ENCODE measurements at regions not wholly inside any gene's neighbourhood (a gene's known extent, or its start where the extent isn't known, plus 50 kb on each side); places are given as distances from the start of the nearest gene placed in this dataset.

DNA sequence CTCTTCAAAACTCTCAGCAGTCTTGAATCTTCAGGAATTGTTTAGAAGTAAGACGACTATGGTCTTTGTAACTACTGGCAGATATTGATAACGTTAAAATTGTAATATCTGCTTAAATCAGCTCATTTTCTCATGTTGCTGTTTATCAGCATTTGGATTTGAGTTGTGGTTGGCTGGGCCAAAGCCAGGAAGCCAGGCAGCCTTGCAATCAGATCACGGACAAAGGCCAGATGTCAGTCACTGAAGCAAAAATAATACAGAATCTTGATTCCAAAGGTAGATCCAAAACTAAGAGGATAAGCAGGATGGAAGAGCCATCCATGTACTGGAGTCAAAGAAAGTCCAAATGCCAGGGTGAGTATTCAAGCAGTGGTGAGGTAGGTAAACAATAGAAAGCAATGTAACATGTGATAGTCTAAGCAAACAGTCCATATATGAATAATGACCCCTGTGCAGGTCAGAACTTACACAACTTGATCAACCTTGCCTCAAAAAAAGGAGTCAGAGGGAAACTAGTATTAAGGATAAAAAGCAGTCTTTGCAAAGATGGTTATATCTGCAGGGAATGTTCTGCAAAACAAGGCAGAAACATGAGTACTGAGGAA lies 95.8 kb upstream of the RAP1B start:
- no peak overlapping the region for H3K4me3 ChIP-seq
- H3K27ac ChIP-seq, result no peak overlapping the region
- TF ChIP-seq POLR2A (IDR thresholded peaks at IDR 0.05), result no peak
- TF ChIP-seq, protein P1, sequence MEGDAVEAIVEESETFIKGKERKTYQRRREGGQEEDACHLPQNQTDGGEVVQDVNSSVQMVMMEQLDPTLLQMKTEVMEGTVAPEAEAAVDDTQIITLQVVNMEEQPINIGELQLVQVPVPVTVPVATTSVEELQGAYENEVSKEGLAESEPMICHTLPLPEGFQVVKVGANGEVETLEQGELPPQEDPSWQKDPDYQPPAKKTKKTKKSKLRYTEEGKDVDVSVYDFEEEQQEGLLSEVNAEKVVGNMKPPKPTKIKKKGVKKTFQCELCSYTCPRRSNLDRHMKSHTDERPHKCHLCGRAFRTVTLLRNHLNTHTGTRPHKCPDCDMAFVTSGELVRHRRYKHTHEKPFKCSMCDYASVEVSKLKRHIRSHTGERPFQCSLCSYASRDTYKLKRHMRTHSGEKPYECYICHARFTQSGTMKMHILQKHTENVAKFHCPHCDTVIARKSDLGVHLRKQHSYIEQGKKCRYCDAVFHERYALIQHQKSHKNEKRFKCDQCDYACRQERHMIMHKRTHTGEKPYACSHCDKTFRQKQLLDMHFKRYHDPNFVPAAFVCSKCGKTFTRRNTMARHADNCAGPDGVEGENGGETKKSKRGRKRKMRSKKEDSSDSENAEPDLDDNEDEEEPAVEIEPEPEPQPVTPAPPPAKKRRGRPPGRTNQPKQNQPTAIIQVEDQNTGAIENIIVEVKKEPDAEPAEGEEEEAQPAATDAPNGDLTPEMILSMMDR (IDR thresholded peaks at IDR 0.05), result no peak
- H3K4me1 ChIP-seq, result no peaks in the 10 kb centered on the region
- H3K27me3 ChIP-seq, result no peaks in the 10 kb centered on the region
- 71 to 85% methylated on average over 3 of the region's 3 CpGs for WGBS, 2 donors
- intact Hi-C loops (cut with DNase I), result no loop called here
- no peaks in the 10 kb centered on the region for H3K36me3 ChIP-seq
- DNase-seq, result no peak
- H3K9me3 ChIP-seq, result no peaks in the 10 kb centered on the region

DNA sequence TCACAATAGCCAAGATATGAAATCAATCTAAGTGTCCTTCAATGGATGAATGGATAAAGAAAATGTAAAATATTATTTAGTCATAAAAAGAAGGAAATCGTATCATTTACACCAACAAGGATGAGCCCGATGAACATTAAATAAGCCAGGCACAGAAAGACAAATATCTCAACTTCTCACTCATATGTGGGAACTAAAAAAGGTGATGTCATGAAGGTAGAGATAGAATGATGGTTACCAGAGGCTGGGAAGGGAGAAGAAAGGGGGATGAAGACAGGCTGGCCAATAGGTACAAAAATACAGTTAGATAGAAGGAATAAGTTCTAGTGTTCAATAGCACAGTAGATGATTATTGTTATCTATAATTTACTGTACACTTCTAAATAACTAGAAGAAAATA lies 94.9 kb upstream of the RAP1B start:
- Histone ChIP-seq H3K36me3 (no peaks in the 10 kb centered on the region), H3K4me1 (no peaks in the 10 kb centered on the region), H3K27me3 (no peaks in the 10 kb centered on the region), H3K9me3 (no peaks in the 10 kb centered on the region), H3K4me3 (no peak overlapping the region), H3K27ac (no peak overlapping the region)
- intact Hi-C loops (cut with DNase I), result no loop called here
- DNase-seq, result no peak
- WGBS, 2 donors, result 93 to 97% methylated on average over 2 of the region's 2 CpGs
- no peak for TF ChIP-seq POLR2A (IDR thresholded peaks at IDR 0.05)
- TF ChIP-seq, protein P1 (IDR thresholded peaks at IDR 0.05), result no peak

DNA sequence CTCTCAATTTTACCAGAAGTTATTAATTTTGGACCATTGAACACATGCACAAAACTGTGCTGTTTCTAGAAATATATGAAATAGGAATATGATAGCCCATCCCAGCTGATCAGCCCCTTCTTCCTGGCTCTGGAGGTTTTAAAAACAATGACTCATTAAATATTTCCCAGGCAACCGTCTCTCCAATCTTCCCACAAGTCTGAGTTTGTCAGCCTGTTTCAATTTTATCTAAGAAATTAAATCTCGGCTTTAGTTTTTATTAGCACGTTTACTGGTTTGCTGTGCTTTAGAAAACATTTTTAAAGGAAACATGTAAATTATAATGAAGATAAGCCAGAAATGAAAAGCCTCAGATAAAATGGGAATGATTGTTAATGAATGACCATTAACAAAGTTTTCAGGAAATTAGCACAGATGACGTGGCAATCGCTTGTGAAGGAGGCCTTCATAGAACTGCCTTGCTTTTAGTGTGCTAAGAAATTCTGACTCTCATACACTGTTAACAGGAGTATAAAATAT lies 89.3 kb upstream of the RAP1B start:
- DNase-seq, result no peak
- intact Hi-C loops (cut with DNase I), result no loop called here
- Histone ChIP-seq H3K4me1 (peaks cover 0 to 10% (median 0%) of the 10 kb centered on the region in 3 donors), H3K4me3 (no peak overlapping the region), H3K27ac (peak overlapping the region in 2 of 4 donors; percentile 19 to 27), H3K36me3 (no peaks in the 10 kb centered on the region), H3K27me3 (peaks cover 0 to 4% (median 0%) of the 10 kb centered on the region in 4 donors), H3K9me3 (no peaks in the 10 kb centered on the region)
- TF ChIP-seq POLR2A (IDR thresholded peaks at IDR 0.05), result no peak
- TF ChIP-seq, protein P1 (IDR thresholded peaks at IDR 0.05), result no peak
- WGBS, 2 donors, result 42 to 45% methylated on average over 5 of the region's 5 CpGs

DNA sequence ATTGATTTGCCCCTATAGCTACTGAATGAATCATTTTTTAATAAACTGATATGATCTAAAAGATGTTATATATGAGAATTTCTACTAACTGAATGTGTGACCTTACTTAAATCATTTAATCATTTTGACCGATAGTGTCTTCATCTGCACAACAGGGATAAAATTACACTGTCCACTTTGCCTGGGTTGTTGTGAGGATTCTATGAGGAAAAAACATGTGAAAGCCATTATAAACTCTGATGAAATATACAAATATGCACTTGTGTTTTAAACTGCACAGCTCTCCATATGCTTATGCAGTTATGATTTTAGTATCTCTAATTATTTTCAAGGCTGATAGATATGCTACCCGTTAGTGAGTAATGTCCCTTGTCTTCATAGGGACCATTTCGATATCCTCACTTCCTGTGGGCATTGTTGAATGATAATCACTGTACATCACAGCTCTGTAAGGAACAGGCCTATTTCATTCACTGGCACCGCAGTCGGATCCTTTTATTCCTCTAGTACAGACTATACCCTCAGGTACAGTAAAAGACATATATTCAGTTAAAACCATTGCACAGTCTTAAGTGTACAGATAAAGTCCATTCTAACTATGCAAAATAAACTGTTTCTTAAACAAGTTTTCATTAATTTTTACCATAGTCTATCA lies 88.7 kb upstream of the RAP1B start:
- no peak overlapping the region for H3K4me3 ChIP-seq
- TF ChIP-seq, protein P1 (IDR thresholded peaks at IDR 0.05), result no peak
- no peak for TF ChIP-seq POLR2A (IDR thresholded peaks at IDR 0.05)
- intact Hi-C loops (cut with DNase I), result no loop called here
- H3K9me3 ChIP-seq, result no peaks in the 10 kb centered on the region
- H3K27me3 ChIP-seq, result peaks cover 0 to 4% (median 0%) of the 10 kb centered on the region in 4 donors
- H3K27ac ChIP-seq, result peak overlapping the region in 2 of 4 donors; percentile 19 to 27
- DNase-seq, result no peak
- 89 to 93% methylated on average over 5 of the region's 5 CpGs for WGBS, 2 donors
- H3K36me3 ChIP-seq, result no peaks in the 10 kb centered on the region
- H3K4me1 ChIP-seq, result peaks cover 0 to 10% (median 0%) of the 10 kb centered on the region in 3 donors

DNA sequence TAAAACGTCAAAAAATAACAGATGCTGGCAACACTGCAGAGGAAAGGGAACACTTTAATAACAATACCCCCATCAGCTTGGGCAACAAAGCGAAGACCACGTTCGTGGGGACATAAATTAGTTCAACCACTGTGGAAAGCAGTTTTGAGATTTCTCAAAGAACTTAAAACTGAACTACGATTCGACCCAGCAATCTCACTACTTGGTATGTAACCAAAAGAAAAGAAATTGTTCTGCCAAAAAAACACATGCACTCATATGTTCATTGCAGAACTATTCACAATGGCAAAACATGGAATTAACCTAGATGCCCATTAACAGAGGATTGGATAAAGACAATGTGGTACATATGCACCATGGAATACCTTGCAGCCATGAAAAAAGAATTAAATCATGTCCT lies 81.2 kb upstream of the RAP1B start:
- TF ChIP-seq POLR2A (IDR thresholded peaks at IDR 0.05), result no peak
- TF ChIP-seq, protein P1 (IDR thresholded peaks at IDR 0.05), result no peak
- intact Hi-C loops (cut with DNase I), result no loop called here
- no peak for DNase-seq
- H3K9me3 ChIP-seq, result no peaks in the 10 kb centered on the region
- WGBS, 2 donors, result 71 to 75% methylated on average over 6 of the region's 6 CpGs
- no peak overlapping the region for H3K4me3 ChIP-seq
- no peak overlapping the region for H3K27ac ChIP-seq
- H3K4me1 ChIP-seq, result peaks cover 0 to 7% (median 3%) of the 10 kb centered on the region in 3 donors
- no peaks in the 10 kb centered on the region for H3K36me3 ChIP-seq
- H3K27me3 ChIP-seq, result peaks cover 0 to 38% (median 0%) of the 10 kb centered on the region in 4 donors
